NCI-H2081 (cell line): ENCODE measurements at regions not wholly inside any gene's neighbourhood (a gene's known extent, or its start where the extent isn't known, plus 50 kb on each side); places are given as distances from the start of the nearest gene placed in this dataset.
A peak's percentile ranks its signal among the peaks of the same experiment; 100 is the strongest.
"Not testable (repeated sequence)": the region's sequence is repeated elsewhere in the genome, so short reads cannot be mapped to it uniquely, and the experiment has no call there.

Experiments used
- DNase-seq, 2 experiments: peaks; one replicate each; lab custom pipeline; 2025; lab: John Stamatoyannopoulos, UW

- peak; percentile 65 to 77 for DNase-seq
Observed at GRCh38 chr2:174697255-174697654, 67.0 kb downstream of the CHRNA1 start.

- no peak for DNase-seq
Observed at GRCh38 chr2:174694920-174695319, 69.4 kb downstream of the CHRNA1 start.

GRCh38 chr2:174694196-174694878 lies 69.9 kb downstream of the CHRNA1 start:
- DNase-seq, result no peak

- DNase-seq, result no peak
Observed at GRCh38 chr2:174693344-174693743, 70.9 kb downstream of the CHRNA1 start.

GRCh38 chr2:174692256-174692919 lies 71.9 kb downstream of the CHRNA1 start:
- DNase-seq, result no peak

- no peak for DNase-seq
Observed at GRCh38 chr2:174691201-174691779, 73.0 kb downstream of the CHRNA1 start.

GRCh38 chr2:174690026-174690425 lies 74.2 kb downstream of the CHRNA1 start:
- no peak for DNase-seq

- peak in 1 of 2 experiments; percentile 6 for DNase-seq
Observed at GRCh38 chr2:174688079-174688478, 76.2 kb downstream of the CHRNA1 start.

GRCh38 chr2:174686430-174686829 lies 77.8 kb downstream of the CHRNA1 start:
- DNase-seq, result no peak

GRCh38 chr2:174683392-174683759 lies 80.9 kb downstream of the CHRNA1 start:
- no peak for DNase-seq

GRCh38 chr2:174682578-174683391 lies 81.5 kb downstream of the CHRNA1 start:
- peak; percentile 47 for DNase-seq

GRCh38 chr2:174682007-174682577 lies 82.2 kb downstream of the CHRNA1 start:
- DNase-seq, result no peak

GRCh38 chr2:174681099-174682006 lies 82.9 kb downstream of the CHRNA1 start:
- DNase-seq, result no peak

GRCh38 chr2:174680221-174680620 lies 82.6 kb upstream of the WIPF1 start:
- DNase-seq, result no peak

GRCh38 chr2:174678395-174678794 lies 80.8 kb upstream of the WIPF1 start:
- DNase-seq, result no peak

- DNase-seq, result no peak
Observed at GRCh38 chr2:174675615-174676014, 78.0 kb upstream of the WIPF1 start.

GRCh38 chr2:174673876-174674275 lies 76.3 kb upstream of the WIPF1 start:
- DNase-seq, result no peak

GRCh38 chr2:174673440-174673839 lies 75.8 kb upstream of the WIPF1 start:
- DNase-seq, result no peak

GRCh38 chr2:174671532-174671931 lies 73.9 kb upstream of the WIPF1 start:
- not testable (repeated sequence) for DNase-seq

- DNase-seq, result no peak
Observed at GRCh38 chr2:174670446-174670845, 72.8 kb upstream of the WIPF1 start.

GRCh38 chr2:174669336-174669735 lies 71.7 kb upstream of the WIPF1 start:
- no peak for DNase-seq
